Stimulated activated CD8-positive, alpha-beta memory T cell treated with anti-CD3 and anti-CD28 coated beads, Interleukin-12 subunit alpha, Interleukin-12 subunit beta, amount 100 ng/mL, for 1 hour (primary cell): ENCODE measurements at regions not wholly inside any gene's neighbourhood (a gene's known extent, or its start where the extent isn't known, plus 50 kb on each side); places are given as distances from the start of the nearest gene placed in this dataset.

Experiments used
- DNase-seq: peaks from one replicate; pipeline ENCODE4 v3.0.0-alpha.2; 2020; ENCODE audit warnings: low read depth

DNA sequence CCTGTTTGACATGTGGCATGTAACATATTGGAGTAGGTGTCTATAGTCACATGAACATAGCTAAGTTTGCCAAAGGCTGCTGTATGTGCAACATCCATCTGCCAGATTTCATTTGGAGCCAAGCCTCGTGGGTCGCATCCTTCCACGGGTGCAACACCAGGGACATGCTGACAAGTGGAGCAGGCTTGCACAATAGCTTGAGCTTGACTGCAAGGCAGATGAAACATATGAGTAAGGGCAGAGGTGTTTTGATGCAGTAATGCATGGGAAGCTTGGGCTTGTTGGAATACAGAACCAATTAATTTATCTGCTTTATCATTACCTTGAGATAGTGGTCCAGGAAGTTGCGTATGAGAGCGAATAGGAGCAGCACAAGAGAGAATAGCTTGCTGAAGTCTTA lies 74.1 kb upstream of the BTN3A2 start:
- no peak for DNase-seq

DNA sequence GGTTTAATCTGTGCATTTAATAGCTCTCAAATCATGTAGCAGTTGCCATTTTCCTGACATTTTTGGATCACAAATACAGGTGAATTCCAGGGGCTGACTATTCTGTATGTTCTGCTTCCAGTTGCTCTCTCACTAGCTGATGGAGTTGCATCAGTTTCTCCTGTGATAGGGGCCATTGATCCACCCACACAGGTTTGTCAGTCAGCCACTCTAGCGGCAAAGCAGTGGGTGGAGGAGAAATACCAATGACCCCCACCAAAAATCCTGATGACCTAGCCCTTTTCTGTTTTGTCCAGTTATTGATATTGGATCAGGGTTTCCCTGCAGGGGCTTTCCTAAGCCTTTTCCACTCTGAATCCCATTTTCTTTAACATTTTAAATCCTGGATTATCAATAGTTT lies 72.3 kb upstream of the BTN3A2 start:
- no peak for DNase-seq

DNA sequence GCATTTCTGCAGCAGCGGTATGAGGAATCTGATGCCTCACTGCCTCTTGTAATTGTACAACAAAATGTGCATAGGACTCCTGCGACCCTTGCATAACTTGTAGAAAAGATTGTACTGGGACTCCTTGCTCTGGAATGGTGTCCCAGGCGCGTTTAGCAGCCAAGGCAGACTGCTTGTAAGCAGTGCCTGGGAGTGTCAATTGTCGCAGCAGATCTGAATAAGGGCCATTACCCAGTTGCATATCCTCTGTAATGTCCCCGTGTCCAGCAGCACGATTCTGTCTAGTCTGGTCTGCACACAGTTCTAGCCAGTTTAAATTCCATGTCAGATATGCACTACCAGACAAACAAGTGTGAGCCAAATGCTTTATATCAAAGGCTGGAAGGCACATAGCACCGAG lies 70.7 kb upstream of the BTN3A2 start:
- no peak for DNase-seq

DNA sequence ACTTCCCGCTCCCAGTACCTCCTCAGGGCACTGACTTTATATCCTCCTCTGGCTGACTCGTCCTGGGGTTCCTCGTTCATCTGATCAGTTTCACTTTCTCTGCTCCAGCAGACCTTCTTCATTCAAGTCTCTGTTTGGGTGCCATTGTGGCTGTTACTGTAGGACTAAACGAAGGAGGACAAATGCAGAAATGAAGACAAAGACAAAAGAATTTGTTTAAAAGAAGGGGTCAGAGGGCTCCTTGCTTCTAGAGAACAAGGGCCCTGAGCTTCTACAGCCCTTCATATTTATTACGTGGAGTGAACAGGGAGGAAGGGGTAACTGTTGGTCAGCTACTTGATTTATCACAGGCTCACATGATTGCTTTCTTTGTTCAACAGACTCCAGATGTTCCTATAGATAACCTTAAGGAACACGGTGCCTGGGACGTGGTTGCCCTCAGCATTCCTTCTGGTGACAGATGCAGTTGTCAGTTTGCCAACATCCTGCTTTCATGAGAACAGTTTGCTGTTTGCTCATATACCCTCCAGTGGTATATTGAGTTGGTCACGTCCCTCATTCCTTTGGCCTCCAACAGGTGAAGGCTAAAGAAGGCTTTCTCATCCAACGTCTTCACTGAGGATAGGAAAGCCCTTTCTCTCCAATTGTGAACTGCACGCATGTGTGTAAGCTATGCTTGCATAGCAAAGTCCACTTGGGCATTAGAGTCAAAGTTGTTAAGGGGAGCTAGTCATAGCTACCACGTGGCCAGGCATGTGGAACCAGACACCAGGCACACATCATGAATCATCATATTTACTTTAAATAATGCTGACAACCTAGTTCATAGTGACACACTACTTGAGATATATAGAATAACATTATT lies 69.1 kb upstream of the BTN3A2 start:
- DNase-seq: no peak

DNA sequence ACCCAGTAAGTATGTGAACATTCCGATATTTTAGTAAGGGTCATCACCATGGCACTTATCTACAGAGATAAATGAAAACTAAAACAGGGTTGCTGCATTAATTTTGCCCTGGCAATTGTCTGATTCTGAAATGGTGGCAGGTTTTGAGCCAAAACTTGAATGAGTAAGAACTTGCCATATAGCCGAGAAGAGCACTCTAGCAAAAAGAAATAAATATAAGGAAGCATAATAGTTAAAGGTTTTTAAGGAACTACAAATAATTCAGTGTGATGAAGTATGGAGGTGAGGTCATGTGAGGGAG lies 68.5 kb upstream of the BTN3A2 start:
- DNase-seq: no peak

DNA sequence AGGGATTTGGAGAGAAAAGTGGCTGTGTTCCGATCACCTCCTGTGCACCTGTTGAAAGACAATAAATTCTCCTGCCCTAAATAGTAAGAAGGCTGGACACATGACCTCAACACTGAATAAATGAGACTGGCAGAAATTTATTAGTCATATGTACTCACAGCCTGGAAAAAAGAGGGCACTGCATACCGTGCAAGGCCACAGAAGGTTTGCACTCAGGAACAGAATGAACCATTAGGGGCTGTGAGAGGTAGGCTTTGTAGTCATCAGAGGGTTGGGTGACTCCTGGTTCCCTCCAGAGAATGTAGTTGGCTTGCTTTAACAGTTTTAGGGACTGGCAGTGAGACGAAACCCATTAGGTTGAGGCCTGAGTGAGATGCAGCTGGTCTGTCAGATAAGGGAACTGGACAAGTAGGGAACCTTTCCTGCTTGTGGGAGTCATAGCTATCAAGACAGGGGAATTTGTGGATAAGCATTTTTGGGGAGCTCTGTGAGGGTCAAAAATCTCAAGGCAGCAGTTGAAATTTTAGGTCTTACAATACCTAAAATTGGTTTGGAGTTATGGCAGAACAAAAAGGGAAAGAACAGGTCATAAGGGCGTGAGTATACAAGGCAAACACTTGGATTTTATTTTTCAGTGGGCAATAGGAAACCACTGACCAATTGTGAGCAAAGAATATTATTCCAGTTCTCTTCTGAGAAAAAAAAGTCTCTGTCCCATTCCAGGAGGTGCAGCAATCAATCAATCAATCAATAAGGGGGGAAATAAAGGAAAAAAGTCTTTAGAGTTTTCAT lies 67.9 kb upstream of the BTN3A2 start:
- DNase-seq: no peak

DNA sequence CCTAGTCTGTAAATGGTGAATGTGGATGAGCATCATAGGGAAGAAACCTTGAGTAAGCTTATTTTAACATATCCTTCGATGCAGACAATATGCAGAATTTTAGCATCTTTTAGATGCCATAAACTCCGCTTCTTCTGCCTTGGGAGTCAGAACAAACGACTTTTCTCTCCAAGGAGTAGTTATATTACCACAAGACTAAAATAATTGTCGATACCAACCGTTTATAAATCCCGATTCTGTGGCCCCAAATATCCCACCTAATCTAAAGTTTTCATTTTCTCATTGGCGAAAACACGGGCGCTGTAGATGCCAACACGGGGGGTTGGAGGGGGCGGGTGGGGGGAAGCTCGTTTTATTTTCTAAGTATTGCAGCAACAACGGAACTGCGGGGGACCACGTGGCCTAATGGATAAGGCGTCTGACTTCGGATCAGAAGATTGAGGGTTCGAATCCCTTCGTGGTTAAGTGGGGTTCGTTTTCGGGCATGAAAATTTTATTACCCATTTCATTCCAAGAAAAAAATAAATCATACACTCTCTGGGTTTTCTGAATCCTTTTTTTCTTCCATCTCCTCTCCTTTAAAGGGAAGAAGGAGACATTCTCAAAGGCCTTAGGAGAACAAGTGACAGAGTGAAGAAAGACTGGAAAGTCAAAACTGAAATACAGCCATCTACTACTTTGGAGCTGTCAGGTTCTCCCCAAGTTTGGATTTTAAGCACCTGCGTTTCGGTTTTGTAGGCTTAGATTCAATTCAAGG lies 65.5 kb upstream of the BTN3A2 start:
- DNase-seq: no peak

DNA sequence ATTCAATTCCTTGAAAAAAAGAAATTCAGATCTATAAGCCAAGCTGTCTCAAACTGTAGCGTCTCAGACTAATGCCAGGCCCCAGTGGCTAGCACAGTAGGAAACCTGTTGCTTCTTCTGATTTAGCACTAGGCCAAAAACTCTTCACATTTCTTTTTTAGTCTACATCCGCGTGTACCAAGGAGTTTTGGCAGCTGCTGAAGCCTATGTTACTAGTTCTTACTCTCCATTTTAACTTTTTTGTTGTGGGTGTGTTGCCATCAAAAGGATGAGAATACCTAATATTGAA lies 65.0 kb upstream of the BTN3A2 start:
- no peak for DNase-seq

DNA sequence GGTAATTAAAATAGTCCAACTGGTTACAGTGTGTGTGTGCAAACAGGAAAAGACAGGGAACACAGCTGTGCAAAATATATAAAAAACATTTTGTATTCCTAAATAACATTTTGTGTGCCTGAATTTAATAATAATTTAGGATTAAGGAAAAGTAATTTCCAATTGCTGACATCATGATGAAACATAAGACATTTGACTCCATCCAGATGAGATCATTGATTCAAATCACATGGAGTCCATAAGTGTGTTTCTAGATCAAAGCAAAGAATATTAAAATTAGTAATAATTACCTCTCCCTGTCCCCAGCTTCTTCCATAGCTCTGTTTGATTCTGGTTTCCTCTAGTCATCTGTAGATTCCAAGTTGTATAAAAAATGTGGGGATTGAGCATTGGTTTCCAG lies 64.6 kb upstream of the BTN3A2 start:
- DNase-seq: no peak

DNA sequence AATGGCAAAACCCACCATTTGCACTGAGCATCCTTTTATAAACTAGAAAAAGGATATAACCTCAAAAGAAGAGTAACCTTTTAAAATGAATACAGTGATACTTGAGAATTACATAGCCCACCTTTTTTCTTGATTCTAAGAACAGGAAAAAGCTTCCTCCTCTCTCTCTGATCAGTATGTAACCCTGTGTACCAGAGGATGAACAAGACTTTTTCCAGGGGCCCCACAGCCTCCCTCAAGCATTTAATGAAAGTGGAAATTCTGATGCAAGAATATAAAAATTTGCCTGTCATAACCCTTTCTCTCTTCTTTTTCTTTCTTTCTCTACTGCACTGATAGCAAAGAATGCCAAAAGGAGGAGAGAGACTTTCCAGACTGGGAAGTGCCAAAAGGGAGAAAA lies 64.2 kb upstream of the BTN3A2 start:
- no peak for DNase-seq

DNA sequence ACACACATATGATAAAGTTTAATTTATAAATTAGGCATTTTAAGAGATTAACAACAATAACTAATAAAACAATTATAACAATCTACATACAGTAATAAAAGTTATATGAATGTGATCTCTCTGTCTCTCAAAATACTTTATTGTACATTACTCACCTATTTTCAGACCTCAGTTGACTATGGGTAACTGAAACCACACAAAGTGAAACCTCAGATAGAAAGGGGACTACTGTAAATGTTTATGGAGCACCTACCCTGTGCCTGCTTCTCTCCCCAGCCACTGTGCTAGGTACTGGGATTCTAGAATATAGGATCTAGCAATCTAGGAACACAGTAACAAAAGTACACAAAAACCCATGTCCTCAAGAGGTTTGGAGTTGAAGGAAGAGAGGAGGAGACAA lies 63.4 kb upstream of the BTN3A2 start:
- DNase-seq: no peak

DNA sequence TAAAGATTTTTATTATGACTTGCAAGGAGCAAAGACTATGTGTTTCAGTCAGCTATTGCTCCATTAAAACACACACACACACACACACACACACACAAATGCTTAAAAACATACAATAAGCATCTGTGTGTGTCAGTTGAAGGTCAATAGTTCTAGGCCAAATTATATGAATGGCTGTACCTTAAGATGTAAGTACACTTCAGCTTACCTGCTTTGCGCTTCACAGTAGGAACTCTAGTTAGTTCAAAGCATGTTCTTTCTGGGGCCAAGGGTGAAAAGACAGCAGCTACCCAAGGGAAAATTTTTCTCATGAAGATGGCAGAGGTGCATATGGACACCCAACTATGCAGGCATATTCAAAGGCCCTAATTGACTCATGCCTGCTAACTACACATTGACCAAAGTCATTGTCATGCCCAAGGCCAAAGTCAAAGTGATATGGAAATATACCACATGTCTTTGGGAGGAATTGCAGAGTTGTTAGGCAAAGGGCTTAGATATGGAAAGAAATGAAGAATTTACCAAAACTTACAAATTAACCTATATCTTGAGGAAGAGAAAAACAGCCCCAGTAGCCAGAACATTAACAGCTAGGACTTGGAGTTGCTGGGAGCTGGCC lies 61.9 kb upstream of the BTN3A2 start:
- DNase-seq: no peak

DNA sequence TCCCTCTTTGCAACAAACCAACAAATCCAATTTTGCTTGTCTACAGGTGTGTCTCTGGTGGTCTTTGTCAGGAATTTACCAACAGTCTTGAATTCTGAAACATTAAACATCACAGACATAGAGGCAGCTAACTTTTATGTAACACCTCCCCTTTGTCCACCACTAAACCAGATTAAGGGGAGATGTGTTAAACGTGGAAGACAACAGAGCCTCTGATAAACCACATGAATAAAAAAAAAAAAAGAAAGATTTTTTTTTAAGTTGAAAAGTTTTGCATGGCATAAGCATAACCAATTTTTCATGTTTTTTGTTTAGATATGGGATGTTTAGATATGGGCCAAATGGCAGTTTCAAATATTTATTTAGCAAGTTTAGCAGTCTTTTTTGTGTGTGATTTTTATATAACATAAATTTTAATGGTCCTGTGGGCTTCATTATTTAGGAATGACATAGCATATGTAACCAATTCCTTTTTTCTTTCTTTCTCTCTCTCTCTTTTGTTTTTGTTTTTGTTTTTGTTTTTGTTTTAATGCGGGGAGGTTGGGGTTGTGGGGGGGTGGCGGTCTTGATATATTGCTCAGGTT lies 60.7 kb upstream of the BTN3A2 start:
- DNase-seq: no peak

DNA sequence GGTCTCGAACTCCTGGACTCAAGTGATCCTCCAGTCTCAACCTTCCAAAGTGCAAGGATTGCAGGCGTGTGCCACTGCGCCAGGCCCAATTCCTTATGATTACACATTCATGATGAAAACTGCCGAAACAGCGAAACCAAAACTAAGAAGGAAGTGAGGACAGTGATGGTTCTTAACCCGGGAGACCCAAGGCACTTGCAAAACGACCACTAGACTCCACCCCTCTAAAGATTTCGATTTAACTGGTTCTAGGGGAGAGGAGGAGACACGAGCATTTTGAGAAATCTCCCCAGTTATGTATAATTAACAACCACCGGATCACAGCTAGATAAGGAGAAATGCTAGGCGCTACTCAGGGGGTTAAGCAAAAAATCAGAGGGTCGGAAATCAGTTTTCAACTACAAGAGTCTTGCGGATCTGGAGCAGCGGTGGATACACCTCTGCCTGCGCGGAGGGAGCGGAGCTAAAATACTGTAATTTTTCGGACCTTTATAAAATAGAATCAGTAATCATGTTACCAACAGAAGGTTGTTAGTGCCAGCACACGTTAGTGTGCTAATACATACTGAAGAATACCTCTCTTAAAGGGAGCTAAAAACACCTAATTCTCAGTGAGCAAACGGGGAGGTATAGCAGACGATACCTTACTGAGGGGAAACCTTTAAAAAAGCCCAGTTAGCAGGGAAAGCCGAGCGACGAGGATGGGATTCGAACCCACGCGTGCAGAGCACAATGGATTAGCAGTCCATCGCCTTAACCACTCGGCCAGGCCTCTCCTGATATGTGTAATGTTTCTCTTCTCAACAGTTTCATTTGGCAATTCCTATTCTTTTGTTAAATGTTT lies 60.0 kb upstream of the BTN3A2 start:
- no peak for DNase-seq

DNA sequence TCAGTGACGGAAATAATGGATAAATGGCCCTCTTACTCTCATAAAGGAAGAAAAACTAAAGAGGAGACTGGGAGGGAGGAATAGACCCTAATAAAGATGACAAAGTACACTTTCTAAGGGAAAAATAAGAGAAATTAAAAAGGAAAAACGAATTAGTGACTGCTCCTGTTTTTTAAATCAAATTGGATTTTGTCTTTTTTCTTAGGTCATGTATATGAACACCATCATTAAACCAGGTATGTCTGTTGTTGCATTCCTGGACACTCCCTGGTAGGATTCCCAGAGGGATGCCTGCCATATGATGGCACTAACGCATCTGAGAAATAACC lies 59.4 kb upstream of the BTN3A2 start:
- DNase-seq: no peak

DNA sequence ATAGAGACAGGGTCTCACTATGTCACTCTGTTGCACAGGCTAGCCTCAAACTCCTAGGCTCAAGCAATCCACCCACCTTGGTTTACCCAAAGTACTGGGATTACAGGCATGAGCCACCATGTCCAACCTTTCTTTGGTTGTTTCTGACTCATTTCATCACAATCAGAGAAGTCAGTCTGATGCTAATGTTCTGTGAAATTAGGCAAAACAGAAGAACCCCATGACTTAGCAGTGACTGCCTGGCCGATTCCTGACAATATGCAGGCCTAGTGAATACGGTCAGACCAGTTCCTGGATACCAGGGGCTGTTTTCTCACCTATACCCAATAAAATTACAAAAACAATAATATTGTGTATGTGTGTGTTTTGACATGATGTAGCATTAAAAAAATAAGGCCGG lies 58.8 kb upstream of the BTN3A2 start:
- no peak for DNase-seq

DNA sequence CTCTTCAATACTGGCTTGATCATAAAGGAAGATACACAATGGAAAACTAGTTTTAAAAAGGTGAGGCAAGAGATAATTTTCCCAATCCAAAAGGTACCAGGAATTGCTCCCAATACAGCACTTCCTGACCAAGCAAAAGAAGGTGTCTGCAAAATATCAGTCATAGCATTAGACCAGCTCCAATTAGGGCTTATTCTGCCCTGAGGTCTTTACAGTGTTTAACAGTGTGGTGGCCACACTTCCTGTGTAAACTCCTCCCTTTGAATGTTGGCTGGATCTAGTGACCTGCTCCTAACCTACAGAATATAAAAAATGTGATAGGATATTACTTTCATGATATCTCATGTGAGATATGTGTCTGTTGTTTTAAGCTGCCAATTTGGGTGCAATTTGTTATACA lies 57.1 kb upstream of the BTN3A2 start:
- no peak for DNase-seq

DNA sequence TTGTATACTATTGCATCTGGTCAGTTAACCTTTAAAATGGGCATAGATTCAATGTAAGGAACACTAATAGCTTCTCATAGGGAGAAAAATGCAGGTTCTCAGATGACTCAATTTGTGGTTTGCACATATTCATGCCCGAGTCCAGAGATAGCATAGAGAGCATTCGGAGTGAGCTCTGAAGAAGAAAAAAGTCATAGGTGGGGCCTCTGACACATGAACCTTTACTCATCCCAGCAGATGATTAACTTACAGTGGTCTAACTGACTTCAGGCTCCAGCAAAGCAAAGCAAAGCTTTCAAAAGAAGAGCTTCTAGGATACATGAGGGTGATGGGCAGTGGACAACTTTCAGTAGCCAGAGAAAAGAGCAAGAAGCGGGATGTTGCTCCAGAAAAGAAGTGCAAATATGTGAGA lies 55.3 kb upstream of the BTN3A2 start:
- no peak for DNase-seq

DNA sequence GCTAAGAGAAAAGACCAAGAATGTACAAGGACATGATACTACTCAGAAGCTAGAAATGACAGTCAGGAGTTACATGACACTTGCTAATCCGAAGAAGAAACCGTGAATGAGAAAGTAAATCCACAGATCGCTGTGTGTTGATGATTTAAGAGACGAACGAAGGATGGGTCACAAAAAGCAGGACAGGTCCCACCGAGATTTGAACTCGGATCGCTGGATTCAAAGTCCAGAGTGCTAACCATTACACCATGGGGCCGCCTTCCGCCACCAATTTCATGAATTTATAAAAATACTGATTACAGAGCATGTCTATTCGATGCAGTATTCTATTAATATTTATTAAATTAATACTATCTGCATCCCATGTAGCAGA lies 54.0 kb upstream of the BTN3A2 start:
- no peak for DNase-seq

DNA sequence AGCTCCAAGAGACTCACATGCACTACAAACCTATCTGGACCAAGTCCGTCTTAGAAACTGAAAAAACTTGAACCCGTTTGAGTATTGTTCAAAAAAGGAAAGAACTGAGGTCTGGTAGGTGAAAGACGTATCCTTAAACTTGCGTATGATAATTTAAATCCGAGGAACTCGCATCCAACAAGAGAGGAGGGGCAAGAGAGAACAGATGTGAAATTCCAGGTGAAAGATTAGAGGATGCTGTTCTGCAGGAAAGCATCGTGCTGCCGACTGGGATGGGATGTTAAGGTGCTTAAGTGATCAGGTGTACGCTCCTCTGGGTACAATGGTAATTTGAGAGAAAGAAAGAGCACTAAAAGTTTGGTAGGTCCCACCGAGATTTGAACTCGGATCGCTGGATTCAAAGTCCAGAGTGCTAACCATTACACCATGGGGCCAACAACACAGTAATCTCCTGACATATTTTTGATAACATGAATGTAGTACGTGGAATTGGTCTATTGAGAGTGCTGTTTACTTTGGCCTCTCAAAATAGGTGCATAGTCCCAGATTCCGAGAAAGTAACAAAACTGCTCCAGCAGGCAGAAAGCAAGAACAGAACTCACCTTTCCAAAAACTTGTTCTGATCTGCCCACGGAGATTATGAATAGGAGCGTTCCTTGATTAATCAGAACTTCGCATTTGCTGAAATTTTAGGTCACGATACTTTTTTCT lies 53.5 kb upstream of the BTN3A2 start:
- DNase-seq: no peak

DNA sequence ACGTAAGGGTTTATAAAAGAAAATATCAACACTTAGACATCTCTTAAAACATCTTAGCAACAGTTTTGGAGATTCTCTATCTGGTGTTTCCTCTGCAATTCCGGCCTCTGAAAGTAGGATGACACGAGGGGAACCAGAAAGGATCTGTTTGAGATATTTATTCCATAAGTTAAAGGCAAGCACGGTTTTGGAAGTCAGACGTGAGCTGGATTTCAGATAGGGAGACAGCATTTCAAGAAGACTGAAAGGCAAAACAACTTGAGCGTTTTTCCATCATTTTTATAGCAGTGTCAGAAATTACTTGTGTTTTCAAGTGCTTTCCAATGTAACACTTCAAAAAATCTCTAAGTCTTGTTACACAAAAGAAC lies 52.9 kb upstream of the BTN3A2 start:
- no peak for DNase-seq
